A673 (cell line): ENCODE measurements at regions not wholly inside any gene's neighbourhood (a gene's known extent, or its start where the extent isn't known, plus 50 kb on each side); places are given as distances from the start of the nearest gene placed in this dataset.

ENCODE experiments used
- BruUV-seq: library from RNA; stranded (reverse); fragments of 400-500 nt; replicated peaks from 2 replicates; lab custom pipeline; 2021; lab: Mats Ljungman, UMichigan
- CTCF ChIA-PET: fragments of 300-600 bp; sonication (Branson Sonifier 250); formaldehyde crosslinking; loops from one replicate; lab custom pipeline; 2022; ENCODE audit warnings: antibody characterized with exemption; lab: Charles Lee
- POLR2A ChIA-PET: fragments of 300-600 bp; sonication (Branson Sonifier 250); formaldehyde crosslinking; loops from one replicate; lab custom pipeline; 2022; ENCODE audit warnings: antibody characterized with exemption; ENCODE audit not compliant: low non-redundant PET; lab: Charles Lee
- DNase-seq: peaks from one replicate; pipeline ENCODE4 v3.0.0-alpha.2; 2015; ENCODE audit warnings: low spot score
- H3K27ac ChIP-seq: fragments of 200-600 bp; sonication (generic); 2 replicates; pipeline ENCODE4 v1.5.1; 2016; ENCODE audit warnings: mixed run types, low read depth, mild to moderate bottlenecking, mixed read lengths, antibody characterized with exemption, low read length; ENCODE audit not compliant: poor library complexity, severe bottlenecking
- H3K27me3 ChIP-seq: fragments of 200-600 bp; sonication (generic); replicated peaks from 2 replicates; pipeline ENCODE4 v1.6.1; 2017; ENCODE audit warnings: mixed run types, low read depth, mild to moderate bottlenecking, mixed read lengths, antibody characterized with exemption, low read length; ENCODE audit not compliant: insufficient read depth, poor library complexity
- H3K36me3 ChIP-seq: fragments of 200-600 bp; sonication (generic); 2 replicates; pipeline ENCODE4 v1.6.1; 2016; ENCODE audit warnings: mixed run types, mild to moderate bottlenecking, mixed read lengths, antibody characterized with exemption, low read length; ENCODE audit not compliant: insufficient read depth, poor library complexity, severe bottlenecking
- H3K4me1 ChIP-seq: fragments of 200-600 bp; sonication (generic); 2 replicates; pipeline ENCODE4 v1.6.1; 2017; ENCODE audit warnings: mixed run types, mild to moderate bottlenecking, mixed read lengths, antibody characterized with exemption, low read length; ENCODE audit not compliant: insufficient read depth, poor library complexity, severe bottlenecking
- H3K4me3 ChIP-seq: fragments of 200-600 bp; sonication (generic); 2 replicates; pipeline ENCODE4 v1.5.1; 2016; ENCODE audit warnings: low read depth, mixed run types, mild to moderate bottlenecking, mixed read lengths, low read length; ENCODE audit not compliant: poor library complexity, severe bottlenecking
- H3K9me3 ChIP-seq: fragments of 200-600 bp; sonication (generic); 2 replicates; pipeline ENCODE4 v1.6.1; 2016; ENCODE audit warnings: mixed run types, low read depth, mild to moderate bottlenecking, mixed read lengths, antibody characterized with exemption, low read length; ENCODE audit not compliant: poor library complexity, severe bottlenecking
- CTCF ChIP-seq: fragments of 300-800, 200-600 bp; sonication (generic); conservative IDR thresholded peaks from 2 replicates; pipeline ENCODE4 v1.5.1; 2017; ENCODE audit warnings: low read depth, mild to moderate bottlenecking, antibody characterized with exemption, low read length, moderate library complexity, mixed read lengths
- EZH2 ChIP-seq: fragments of 200-600 bp; sonication (generic); IDR thresholded peaks from 2 replicates; pipeline ENCODE4 v1.6.1; 2017; ENCODE audit warnings: borderline replicate concordance, low read depth, mild to moderate bottlenecking, mixed read lengths, antibody characterized with exemption, low read length; ENCODE audit not compliant: poor library complexity, severe bottlenecking
- intact Hi-C: fragments of 100-400 bp; cut with micrococcal nuclease; formaldehyde crosslinking; loops from one replicate; pipeline ENCODE4 v1.10.0; 2022; ENCODE audit not compliant: unreplicated experiment

GRCh38 chr14:98229656-98230366 lies 1042.2 kb downstream of the BCL11B start:
- no TSS peak for BruUV-seq

GRCh38 chr14:98230411-98230810 lies 1041.6 kb downstream of the BCL11B start:
- no peaks in the 10 kb centered on the region for H3K4me1 ChIP-seq
- no peaks in the 10 kb centered on the region for H3K36me3 ChIP-seq
- no peak for TF ChIP-seq EZH2
- intact Hi-C loops = no loop called here
- CTCF ChIA-PET = no interaction called here
- no TSS peak for BruUV-seq
- H3K27me3 ChIP-seq = no peaks in the 10 kb centered on the region
- H3K27ac ChIP-seq = no peak overlapping the region
- POLR2A ChIA-PET = interaction anchor here (0.7 kb wide), 1 partner anchor 21 kb away, joined by 3 read pairs; no protein-coding TSS in a partner anchor
- H3K4me3 ChIP-seq = no peak overlapping the region
- no peaks in the 10 kb centered on the region for H3K9me3 ChIP-seq
- no peak for DNase-seq

More at GRCh38 chr14:98229656-98230366, 1042.2 kb downstream of the BCL11B start:
- Histone ChIP-seq H3K4me3 (no peak overlapping the region), H3K9me3 (no peaks in the 10 kb centered on the region), H3K27ac (no peak overlapping the region), H3K4me1 (no peaks in the 10 kb centered on the region), H3K36me3 (no peaks in the 10 kb centered on the region), H3K27me3 (no peaks in the 10 kb centered on the region)
- intact Hi-C loops = loop anchor here (5.0 kb wide), 1 partner anchor 367 kb away; no protein-coding TSS in a partner anchor
- no peak for TF ChIP-seq CTCF
- no peak for TF ChIP-seq EZH2
- POLR2A ChIA-PET = no interaction called here
- CTCF ChIA-PET = no interaction called here
- no peak for DNase-seq

GRCh38 chr14:98231210-98231609 lies 1040.8 kb downstream of the BCL11B start:
- no TSS peak for BruUV-seq

More at GRCh38 chr14:98231210-98231609, 1040.8 kb downstream of the BCL11B start:
- H3K9me3 ChIP-seq = no peaks in the 10 kb centered on the region
- H3K27ac ChIP-seq = no peak overlapping the region
- intact Hi-C loops = no loop called here
- DNase-seq = no peak
- H3K36me3 ChIP-seq = no peaks in the 10 kb centered on the region
- H3K4me3 ChIP-seq = no peak overlapping the region
- TF ChIP-seq CTCF (no peak), EZH2 (no peak)
- no peaks in the 10 kb centered on the region for H3K27me3 ChIP-seq
- no peaks in the 10 kb centered on the region for H3K4me1 ChIP-seq
- ChIA-PET CTCF (no interaction called here), POLR2A (interaction anchor here (0.7 kb wide), 1 partner anchor 20 kb away, joined by 3 read pairs; no protein-coding TSS in a partner anchor)
